SHP77 treated with DMSO at 0.1 percent for 48 hours (cell line): ENCODE measurements at regions not wholly inside any gene's neighbourhood (a gene's known extent, or its start where the extent isn't known, plus 50 kb on each side); places are given as distances from the start of the nearest gene placed in this dataset.
"Not testable (repeated sequence)": the region's sequence is repeated elsewhere in the genome, so short reads cannot be mapped to it uniquely, and the experiment has no call there.

Experiments
- DNase-seq: peaks from one replicate; lab custom pipeline; 2025; lab: John Stamatoyannopoulos, UW

DNA sequence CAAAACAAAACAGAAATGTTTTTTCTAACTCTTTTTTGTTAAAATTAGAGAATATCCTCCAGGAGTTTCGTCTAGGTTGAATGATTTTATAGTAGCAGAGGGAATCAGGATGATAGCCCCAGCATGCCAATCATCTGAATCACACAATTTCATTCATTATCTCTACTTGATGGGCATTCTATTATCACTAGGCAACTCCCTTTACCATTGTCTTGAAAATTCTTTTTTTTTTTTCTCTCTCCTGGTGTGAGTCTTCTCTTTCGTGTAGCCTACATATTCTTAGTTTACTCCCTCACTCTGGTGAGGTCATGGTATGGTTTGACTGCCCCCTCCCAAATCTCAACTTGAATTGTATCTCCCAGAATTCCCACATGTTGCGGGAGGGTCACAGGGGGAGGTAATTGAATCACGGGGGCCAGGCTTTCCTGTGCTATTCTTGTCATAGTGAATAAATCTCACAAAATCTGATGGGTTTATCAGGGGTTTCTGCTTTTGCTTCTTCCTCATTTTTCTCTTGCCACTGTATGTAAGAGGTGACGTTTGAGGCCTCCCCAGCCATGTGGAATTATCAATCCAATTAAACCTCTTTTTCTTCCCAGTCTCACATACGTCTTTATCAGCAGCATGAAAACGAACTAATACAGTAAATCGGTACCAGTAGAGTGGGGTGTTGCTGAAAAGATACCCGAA lies 105.0 kb downstream of the OTUD1 start:
- DNase-seq: no peak

DNA sequence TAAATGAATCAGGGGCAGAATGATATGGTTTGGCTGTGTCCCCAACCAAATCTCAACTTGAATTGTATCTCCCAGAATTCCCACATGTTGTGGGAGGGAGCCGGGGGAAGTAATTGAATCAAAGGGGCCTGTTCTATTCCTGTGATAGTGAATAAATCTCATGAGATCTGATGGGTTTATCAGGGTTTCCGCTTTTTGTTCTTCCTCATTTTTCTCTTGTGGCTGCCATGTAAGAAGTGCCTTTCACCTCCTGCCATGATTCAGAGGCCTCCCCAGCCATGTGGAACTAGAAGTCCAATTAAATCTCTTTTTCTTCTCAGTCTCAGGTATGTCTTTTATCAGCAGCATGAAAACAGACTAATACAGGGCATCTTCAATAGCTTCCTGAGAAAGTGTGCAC lies 107.0 kb downstream of the OTUD1 start:
- DNase-seq: not testable (repeated sequence)

DNA sequence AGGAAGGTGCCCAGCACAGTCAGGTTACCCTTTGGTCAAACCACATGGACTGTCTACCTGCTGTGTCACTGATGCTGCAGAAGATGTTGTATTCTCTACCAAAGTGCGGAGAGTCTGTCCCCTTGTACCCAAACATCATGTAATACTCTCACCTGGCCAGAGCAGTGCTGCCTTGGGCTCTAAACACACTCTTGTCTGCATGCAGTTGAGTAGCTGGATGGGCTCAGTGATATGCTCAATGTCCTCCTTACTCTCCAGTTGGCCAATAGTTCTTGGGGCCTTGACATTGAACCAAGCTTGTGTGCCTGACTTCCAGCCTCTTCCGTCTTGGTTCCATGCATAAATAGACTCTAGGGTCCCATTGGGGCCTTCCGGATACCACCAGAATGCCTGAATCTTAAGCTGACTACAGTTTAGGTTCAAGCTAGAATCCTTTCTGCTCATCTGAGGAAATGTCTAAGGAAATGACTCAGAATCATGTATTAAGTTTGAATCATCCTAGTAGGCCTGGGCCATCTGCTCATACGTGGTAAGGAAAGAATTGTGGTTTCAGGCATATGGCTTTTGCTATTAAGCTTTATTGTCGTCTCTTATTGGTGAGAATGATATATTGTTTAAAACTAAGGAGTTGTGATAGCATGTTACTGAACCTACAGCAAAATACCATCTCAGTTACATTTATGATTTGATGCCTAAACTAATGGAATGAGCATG lies 118.0 kb downstream of the OTUD1 start:
- no peak for DNase-seq

DNA sequence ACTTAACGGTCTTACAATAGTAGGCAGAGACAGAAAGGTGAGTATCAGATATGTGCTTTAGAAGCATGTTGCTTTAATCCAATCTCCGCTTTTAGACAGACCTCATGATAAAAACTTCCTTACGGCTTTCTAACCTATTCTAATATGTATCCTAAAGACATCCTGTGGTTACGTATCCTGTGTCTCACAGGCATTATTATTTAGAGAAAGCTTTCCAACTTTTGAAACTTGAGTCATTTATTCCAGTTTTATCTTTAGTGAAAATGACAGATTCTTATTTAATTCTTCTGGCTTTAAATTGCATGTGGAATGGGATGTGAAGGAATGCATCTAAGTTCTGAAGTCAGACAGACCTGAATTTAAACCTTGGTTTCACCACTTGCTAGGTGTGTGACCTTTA lies 118.9 kb downstream of the OTUD1 start:
- no peak for DNase-seq

DNA sequence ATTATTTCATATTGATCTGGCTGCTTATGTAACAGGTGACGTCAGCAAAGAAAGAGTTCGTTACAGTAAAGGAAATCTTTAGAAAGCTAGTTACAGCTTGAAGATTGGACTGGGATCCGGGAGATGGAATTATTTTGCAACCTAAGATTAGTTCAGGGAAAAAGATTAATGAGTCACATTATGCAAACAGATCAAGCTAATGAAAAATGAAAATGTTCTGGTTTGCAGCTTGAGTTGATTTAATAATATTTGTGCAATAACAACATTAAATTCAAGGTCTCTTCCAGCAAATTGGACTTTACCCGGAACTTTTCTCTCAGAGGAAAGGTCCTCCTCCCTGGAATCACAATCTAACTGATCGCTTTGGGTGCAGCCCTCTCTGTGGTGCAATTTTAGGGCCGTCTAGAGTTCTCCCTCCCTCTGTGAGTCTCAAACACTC lies 119.5 kb downstream of the OTUD1 start:
- DNase-seq: no peak

DNA sequence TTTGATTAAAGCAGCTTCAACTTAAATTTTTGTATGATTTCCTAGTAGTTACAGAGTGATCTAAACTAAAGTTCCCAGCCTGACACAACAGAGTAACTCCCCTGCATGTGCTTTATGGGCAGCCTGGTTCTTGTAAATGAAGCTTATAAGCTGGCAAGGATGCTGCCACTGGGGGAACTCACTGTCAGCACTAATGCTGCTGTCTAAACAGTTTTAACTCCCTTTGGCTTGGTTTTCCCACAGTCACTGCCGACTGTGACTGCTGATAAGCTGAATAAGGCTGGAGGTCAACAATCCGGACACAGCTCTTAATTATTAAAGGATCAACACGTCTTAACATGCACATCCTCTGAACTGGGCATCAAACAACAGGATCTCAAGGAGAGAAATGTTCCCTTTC lies 130.1 kb downstream of the OTUD1 start:
- no peak for DNase-seq

DNA sequence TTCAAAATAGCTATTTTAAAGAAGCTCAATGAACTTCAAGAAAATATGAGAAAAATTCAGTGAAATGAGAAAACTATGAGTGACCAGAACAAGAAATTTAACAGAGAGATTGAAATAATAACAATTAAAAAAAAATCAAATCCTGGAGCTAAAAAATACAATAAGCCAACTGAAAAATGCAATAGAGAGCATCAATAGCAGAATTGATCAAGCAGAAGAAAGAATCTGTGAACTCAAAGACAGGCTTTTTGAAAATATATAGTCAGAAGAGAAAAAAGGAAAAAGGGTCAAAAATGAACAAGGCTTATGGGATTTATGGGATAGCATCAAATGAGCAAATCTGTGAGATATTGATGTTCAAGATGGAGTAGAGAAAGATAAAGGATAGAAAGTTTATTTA lies 133.0 kb downstream of the OTUD1 start:
- no peak for DNase-seq

DNA sequence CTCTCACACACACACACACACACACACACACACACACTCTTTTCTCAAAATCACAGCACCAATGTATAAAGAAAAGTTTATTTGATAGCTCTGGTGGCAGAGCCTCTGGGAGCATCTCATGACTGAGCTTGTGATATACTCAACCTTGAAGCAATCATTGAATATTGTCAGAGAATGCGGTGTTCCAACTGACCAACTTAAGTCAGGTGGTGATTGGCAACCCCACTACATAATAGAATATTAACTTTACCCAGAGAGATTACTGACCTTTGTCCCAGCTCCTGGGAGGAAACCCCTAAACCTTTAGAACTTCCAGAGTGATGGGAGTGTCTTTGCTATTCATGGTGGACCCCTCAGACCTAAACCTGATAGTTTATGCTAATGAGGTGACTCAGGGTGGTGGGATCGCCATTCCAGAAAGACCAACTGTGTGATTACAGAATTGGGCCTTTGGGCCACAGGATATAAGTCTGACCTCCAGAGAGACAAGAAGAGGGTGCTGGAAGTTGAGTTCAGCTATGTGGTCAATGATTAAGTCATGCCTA lies 143.1 kb downstream of the OTUD1 start:
- no peak for DNase-seq

DNA sequence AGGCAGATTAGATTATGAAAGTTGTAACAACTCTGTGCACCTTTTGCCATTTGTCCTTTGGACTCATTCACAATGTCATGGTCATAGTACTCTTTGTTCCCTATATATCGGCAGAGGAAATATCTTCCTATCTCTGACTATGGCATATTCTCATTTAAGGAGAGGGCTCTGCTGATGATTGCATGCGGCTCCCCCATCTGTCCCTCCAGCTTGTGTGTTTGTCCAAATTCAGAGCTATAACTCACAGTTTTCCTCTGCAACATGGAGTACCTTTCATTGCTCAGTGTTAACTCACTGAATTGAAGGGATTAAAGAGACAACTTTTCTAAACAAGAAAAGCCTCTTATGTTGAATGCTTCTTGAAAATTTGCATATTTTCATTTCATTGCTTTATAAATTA lies 145.5 kb downstream of the OTUD1 start:
- no peak for DNase-seq

DNA sequence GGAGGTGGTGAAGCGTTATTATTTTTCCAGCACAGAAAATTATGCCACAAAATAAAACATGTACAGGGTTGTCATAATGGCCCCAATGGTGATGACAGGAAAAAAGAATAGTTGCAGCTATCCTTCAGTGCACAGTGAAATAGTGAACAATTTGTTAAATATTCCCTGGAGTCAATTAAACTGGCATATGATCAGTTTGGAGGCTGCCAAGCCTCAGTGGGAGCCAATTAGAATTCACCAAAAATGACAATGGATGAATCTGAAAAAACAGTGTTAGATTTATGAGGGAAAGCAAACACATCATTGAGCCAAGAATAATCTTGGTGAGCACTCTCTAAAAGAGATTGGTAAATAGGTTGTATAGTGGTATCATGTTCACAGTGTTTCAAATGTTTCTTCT lies 146.3 kb downstream of the OTUD1 start:
- peak; percentile 1 for DNase-seq

DNA sequence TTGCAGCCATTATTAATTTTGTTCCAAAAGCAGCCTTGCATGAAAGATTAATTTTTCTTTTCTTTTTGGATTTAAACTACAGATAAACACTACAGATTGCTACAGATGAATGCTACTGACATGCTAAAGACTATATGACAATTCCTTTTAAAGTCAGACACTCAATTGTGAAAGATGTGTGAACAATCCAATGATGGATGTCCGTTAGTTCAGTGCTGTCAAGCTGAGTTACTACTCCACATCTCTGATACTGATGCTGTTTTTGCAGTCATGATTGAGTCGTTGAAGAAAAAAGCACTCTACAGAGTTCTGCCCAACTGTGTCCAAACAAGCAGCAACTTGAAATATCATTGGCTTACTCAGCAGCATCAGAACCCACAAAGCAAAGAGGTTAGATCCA lies 146.8 kb downstream of the OTUD1 start:
- no peak for DNase-seq

DNA sequence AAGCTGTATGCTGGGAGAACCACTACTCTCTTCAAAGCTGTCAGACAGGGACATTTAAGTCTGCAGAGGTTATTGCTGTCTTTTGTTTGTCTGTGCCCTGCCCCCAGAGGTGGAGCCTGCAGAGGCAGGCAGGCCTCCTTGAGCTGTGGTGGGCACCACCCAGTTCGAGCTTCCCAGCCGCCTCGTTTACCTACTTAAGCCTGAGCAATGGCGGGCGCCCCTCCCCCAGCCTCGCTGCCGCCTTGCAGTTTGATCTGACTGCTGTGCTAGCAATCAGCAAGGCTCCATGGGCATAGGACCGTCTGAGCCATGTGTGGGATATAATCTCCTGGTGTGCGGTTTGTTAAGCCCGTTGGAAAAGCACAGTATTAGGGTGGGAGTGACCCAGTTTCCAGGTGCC lies 156.4 kb downstream of the OTUD1 start:
- DNase-seq: not testable (repeated sequence)

DNA sequence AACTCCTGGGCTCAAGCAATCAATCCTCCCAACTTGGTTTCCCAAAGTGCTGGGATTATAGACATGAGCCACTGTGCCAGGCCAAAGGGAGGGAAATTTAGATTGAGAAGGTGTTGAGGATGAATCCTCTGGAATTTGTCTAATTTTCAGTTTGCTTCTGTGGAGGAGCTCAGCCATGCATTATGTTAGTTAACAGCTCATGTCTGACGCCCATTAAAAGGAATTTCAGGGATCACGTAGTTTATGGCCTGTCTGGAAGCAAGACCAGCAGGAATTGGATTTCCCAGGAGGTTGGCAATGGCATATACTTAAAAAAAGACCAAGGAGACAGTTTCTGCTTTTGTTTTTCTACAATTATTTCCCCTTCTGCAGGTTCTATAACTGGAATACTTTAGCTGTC lies 165.7 kb downstream of the OTUD1 start:
- DNase-seq: no peak

DNA sequence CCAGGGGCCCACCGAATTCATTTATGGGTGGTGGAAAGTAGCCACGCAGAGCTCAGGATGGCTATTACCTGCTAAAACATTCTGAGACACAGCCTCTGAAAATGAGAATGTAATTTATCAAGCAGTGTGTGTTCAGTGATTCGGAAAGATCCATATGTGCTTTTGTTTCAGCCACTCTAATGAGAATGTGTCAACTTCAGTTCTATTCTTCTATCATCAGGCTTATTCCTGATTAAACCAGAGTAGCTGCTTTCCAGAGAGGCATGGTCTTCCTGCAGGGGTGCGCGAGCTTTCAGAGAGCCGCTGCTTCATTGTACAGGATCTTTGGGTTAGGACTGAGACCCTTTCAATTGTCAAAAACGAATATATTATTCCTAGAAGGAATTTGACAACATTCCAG lies 167.6 kb downstream of the OTUD1 start:
- DNase-seq: no peak

DNA sequence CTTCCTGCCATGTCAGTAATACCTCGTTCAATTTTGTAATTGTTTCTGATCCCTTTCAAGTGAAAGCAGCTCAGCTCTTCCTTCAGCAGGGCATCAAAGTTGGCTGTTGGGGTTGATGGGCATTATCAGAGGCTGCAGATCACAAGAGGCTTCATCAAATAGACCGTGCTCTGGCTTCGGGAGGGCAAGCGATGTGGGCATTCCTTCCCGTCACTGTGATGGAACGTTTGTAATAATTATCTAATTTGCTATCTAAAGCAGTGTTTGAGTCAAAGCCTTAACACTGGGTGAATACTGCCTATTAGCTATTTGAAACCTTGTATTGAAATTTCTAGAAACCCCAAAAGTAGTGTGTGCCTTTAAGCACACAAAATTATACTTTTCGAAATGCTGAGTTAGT lies 170.1 kb downstream of the OTUD1 start:
- no peak for DNase-seq

DNA sequence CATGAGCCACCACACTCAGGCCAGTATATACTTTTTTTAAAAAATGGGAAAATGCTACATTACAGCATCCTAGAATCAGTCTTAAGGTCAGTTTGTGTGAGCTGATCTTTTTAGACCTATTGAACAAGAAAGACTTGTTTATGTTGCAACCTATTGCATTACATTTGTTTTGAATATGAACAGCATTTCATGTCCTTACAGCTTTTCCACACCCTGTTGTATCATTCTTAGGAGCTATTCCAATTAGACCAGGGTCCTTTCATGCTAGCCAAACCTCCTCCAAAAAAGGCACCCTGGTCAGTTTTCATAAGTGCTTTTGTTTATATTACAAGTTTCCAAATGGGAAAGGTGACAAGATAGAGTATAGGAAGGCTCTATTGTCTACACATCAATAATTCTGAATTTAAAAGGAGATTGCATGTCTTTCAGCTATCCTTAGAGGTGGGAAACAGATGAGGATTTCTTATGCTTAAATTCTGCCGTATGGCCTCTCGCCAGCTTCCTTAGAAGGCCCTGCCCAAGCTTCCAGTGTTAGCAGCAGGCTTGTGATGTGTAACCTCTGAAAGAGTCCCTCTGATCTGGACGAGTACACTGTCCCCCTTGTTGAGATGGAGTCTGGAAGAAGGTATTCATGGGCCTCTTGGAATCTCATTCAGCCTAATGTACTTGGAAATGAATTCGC lies 171.9 kb downstream of the OTUD1 start:
- no peak for DNase-seq

DNA sequence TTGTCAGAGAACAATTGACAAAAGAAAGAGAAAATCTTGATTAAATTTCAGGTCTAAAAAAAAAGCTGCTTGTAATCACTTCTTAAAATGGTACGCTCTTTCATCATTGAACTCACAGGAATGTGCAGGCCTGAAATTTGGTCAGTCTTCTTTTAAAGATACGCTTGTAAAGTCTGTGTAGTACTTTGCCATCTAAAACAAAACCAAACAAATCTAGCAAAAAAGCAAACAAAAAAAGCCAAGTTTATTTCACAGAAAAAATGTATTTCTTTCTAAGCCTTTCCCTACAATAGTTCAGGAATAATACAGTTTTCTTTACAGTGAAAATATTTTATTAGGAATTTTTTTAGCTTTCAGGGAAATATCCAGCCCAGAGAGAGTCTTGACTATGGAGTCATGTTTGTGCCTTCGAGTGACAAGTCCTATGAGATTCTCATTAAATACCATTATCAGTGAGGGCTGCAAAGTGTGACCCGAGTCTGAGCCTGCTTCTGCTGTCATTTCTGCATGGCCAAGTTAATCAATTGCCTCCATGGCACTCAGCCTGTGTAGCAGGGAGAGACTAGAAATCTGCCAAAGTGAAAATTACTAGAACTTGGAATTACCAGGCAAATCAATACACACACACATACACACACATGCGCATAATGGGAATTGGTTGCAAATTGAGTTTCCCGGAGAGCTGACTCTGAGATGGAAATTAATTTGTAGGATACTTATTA lies 172.6 kb downstream of the OTUD1 start:
- no peak for DNase-seq

DNA sequence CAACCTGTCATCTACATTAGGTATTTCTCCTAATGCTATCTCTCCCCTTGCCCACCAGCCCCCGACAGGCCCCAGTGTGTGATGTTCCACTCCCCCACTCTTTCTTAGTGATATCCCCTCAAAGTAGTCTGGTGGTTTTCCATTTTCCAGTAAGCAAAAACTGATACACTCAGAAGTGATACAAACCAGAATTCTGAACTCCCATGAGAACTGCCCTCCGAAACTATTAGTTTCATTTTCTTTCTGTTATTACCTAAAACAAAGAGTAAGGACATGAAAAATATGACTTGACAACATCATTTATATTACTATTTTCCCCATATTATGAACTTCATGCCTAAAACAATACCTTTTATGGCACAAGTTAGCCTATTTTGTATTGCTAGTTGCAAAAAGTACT lies 175.0 kb downstream of the OTUD1 start:
- DNase-seq: no peak

DNA sequence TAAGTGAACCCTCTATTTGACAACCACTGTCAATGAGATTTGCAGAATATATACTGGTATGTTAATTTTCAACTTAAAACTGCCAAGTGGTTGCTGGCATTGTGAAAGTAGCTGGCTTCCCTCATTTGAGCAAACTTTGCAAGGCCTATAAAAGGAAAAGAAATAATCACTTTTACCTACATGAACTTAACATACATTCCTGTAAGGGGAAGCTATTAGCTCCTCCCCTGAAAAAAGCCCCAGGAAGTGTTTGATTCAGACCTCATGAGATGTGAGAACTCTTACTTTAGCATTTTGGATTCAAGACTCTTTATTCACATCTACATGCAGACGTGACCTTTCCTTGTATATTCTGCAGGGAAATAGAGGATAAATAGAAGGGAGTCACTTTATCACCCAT lies 175.6 kb downstream of the OTUD1 start:
- no peak for DNase-seq

DNA sequence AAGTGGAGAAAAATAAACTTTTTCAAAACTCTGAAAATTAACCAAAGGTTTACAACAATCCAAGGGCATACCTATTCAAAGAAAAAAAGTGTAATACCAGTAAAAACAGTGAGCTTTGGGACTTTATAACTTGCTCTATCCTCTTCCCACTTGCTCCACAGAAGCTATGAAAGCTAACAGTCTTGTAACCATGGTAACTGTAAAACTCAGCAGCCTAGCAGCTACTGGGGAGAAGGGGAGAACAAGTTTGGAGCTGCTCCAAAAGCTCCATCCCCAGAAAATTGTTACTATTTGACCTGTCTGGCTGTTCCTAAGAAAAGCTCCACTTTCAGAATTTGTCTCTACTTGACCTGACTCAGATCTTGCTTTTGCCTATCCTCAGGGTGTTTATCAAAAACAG lies 191.5 kb downstream of the OTUD1 start:
- no peak for DNase-seq

DNA sequence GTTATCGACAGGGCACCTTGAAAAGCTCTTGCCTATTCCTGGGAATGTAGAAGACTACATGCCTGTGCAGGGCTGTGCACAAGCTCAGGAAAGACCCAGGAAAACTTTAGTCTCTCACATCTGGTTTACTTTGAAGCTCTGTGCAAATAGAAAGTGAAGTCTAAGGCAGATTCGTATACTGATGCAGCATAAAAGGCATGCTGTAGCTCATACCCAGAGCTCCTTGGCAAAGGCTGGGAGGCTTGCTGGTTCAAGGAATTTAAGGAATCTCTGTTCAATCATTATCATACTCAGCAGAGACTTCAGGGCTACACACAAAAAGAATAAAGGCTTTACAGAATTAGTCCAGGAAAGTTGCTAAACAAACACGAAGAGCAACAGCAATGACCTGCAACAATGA lies 192.0 kb downstream of the OTUD1 start:
- no peak for DNase-seq

DNA sequence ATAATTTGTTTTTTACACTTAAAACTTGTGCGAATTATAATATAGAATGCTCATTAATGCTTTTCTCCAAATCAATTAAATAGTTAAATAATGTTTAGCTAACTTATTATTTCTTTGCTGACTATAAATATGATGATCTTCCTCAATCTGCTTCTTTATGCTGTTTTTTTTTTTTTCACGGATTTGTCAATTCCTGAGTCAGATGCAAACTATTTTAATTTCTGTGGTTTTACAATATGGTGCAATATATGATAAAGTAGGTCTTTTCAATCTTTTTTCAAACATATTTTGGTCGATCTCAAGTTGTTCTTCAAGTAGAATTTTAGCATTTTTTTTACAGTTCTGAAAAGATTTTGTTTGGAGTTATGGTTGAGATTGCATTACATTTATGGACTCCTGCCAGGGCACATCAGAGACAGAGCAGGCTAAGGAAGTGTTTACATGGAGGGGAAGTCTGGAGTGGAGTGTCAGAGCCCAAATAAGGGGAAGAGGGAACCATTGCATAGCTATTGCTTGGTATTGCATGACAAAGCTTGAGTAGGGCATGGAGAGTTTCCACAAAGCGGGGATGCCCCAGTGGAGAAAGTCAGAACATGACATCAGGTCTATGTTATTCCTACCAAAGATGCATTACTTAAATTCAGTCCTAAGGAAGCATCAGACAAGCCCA lies 204.4 kb downstream of the OTUD1 start:
- no peak for DNase-seq
